Spleen (tissue), 7 donors: ENCODE measurements at regions not wholly inside any gene's neighbourhood (a gene's known extent, or its start where the extent isn't known, plus 50 kb on each side); places are given as distances from the start of the nearest gene placed in this dataset.
"Not testable (repeated sequence)": the region's sequence is repeated elsewhere in the genome, so short reads cannot be mapped to it uniquely, and the experiment has no call there.

Experiments used
- POLR2A ChIP-seq, 3 donors: fragments of 450-650 bp; IDR thresholded peaks; one replicate each; pipeline ENCODE4 v1.5.1; 2017; ENCODE audit warnings: antibody characterized with exemption in 3 of 3, mild to moderate bottlenecking in 1 of 3
- TF ChIP-seq, protein P1 (sequence below), 11 experiments: fragments of 200-600 bp in 7 of 11; fragments of 450-650 bp in 4 of 11; sonication (generic) in 4 of 11; IDR thresholded peaks in 8 of 11; conservative IDR thresholded peaks in 3 of 11; 1 replicate in 7 of 11; 2 replicates in 4 of 11; pipeline versions ENCODE4 v1.4.0 to v1.8.0; 2016 to 2021; ENCODE audit warnings: antibody characterized with exemption in 11 of 11, inconsistent platforms in 4 of 11, mild to moderate bottlenecking in 1 of 11
- donor health status: DM: no; HTN: no; CAD: no; lungs with moderate emphysema.
- donor health status: DM: no; HTN: no; CAD: no.
- donor health status: DM: no; HTN: no; CAD: no.

DNA sequence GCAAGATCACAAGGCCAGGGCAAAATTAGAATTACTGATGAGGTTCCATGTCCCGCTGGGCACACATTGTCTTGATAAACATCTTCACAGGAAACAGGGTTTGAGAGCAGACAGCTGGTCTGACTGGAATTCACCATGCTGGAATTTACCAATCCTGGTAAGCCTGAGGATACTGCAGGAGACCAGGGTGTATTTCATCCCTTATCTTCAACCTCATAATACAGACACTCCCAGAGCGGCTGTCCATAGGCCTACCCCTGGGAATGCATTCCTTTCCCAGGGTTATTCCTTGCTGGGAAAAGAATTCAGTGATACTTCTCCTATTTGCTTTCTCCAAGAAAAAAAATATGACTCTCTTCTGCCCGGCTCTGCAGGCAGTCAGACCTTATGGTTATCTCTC, 875.1 kb upstream of the ACVR2A start:
- TF ChIP-seq, protein P1, sequence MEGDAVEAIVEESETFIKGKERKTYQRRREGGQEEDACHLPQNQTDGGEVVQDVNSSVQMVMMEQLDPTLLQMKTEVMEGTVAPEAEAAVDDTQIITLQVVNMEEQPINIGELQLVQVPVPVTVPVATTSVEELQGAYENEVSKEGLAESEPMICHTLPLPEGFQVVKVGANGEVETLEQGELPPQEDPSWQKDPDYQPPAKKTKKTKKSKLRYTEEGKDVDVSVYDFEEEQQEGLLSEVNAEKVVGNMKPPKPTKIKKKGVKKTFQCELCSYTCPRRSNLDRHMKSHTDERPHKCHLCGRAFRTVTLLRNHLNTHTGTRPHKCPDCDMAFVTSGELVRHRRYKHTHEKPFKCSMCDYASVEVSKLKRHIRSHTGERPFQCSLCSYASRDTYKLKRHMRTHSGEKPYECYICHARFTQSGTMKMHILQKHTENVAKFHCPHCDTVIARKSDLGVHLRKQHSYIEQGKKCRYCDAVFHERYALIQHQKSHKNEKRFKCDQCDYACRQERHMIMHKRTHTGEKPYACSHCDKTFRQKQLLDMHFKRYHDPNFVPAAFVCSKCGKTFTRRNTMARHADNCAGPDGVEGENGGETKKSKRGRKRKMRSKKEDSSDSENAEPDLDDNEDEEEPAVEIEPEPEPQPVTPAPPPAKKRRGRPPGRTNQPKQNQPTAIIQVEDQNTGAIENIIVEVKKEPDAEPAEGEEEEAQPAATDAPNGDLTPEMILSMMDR (IDR thresholded peaks at IDR 0.05 in 8 of 11, conservative IDR thresholded peaks at IDR 0.05 in 3 of 11), result not testable (repeated sequence)
- not testable (repeated sequence) for TF ChIP-seq POLR2A (IDR thresholded peaks at IDR 0.05)
